ENCODE measurements at regions not wholly inside any gene's neighbourhood (a gene's known extent, or its start where the extent isn't known, plus 50 kb on each side); places are given as distances from the start of the nearest gene placed in this dataset.

- CTCF ChIA-PET = no interaction called here
- BruUV-seq (replicated peaks) = no TSS peak
- DNase-seq (ENCODE audit: low spot score) = no peak
- no peaks in the 10 kb centered on the region for H3K4me1 ChIP-seq (ENCODE audit: insufficient read depth, low read length, poor library complexity, severe bottlenecking)
- H3K27me3 ChIP-seq (replicated peaks; ENCODE audit: insufficient read depth, low read depth, low read length, poor library complexity) = no peaks in the 10 kb centered on the region
- H3K9me3 ChIP-seq (ENCODE audit: low read depth, low read length, poor library complexity, severe bottlenecking) = peaks cover 4% of the 10 kb centered on the region
- intact Hi-C loops (cut with micrococcal nuclease; ENCODE audit: unreplicated experiment) = no loop called here
- H3K27ac ChIP-seq (ENCODE audit: low read depth, low read length, poor library complexity, severe bottlenecking) = no peak overlapping the region
- TF ChIP-seq CTCF (conservative IDR thresholded peaks at IDR 0.05; ENCODE audit: low read depth, low read length) = no peak
- no peak for TF ChIP-seq EZH2 (IDR thresholded peaks at IDR 0.05; ENCODE audit: borderline replicate concordance, low read depth, low read length, poor library complexity, severe bottlenecking)
- no peak overlapping the region for H3K4me3 ChIP-seq (ENCODE audit: low read depth, low read length, poor library complexity, severe bottlenecking)
- POLR2A ChIA-PET (ENCODE audit: low non-redundant PET) = no interaction called here
- no peaks in the 10 kb centered on the region for H3K36me3 ChIP-seq (ENCODE audit: insufficient read depth, low read length, poor library complexity, severe bottlenecking)
These were observed 260.4 kb downstream of the CBLN4 start for GRCh38 chr20:55744896-55745295.

GRCh38 chr20:55741801-55742200 is 263.5 kb downstream of the CBLN4 start:
- DNase-seq (ENCODE audit: low spot score) = no peak
- Histone ChIP-seq H3K4me1 (ENCODE audit: insufficient read depth, low read length, poor library complexity, severe bottlenecking) (no peaks in the 10 kb centered on the region), H3K36me3 (ENCODE audit: insufficient read depth, low read length, poor library complexity, severe bottlenecking) (no peaks in the 10 kb centered on the region), H3K27ac (ENCODE audit: low read depth, low read length, poor library complexity, severe bottlenecking) (no peak overlapping the region), H3K9me3 (ENCODE audit: low read depth, low read length, poor library complexity, severe bottlenecking) (peaks cover 9% of the 10 kb centered on the region), H3K27me3 (replicated peaks; ENCODE audit: insufficient read depth, low read depth, low read length, poor library complexity) (no peaks in the 10 kb centered on the region), H3K4me3 (ENCODE audit: low read depth, low read length, poor library complexity, severe bottlenecking) (no peak overlapping the region)
- intact Hi-C loops (cut with micrococcal nuclease; ENCODE audit: unreplicated experiment) = no loop called here
- POLR2A ChIA-PET (ENCODE audit: low non-redundant PET) = no interaction called here
- TF ChIP-seq EZH2 (IDR thresholded peaks at IDR 0.05; ENCODE audit: borderline replicate concordance, low read depth, low read length, poor library complexity, severe bottlenecking) (no peak), CTCF (conservative IDR thresholded peaks at IDR 0.05; ENCODE audit: low read depth, low read length) (no peak)
- no TSS peak for BruUV-seq (replicated peaks)
- CTCF ChIA-PET = no interaction called here

- TF ChIP-seq CTCF (conservative IDR thresholded peaks at IDR 0.05; ENCODE audit: low read depth, low read length) = no peak
- no peak for TF ChIP-seq EZH2 (IDR thresholded peaks at IDR 0.05; ENCODE audit: borderline replicate concordance, low read depth, low read length, poor library complexity, severe bottlenecking)
- Histone ChIP-seq H3K27me3 (replicated peaks; ENCODE audit: insufficient read depth, low read depth, low read length, poor library complexity) (no peaks in the 10 kb centered on the region), H3K36me3 (ENCODE audit: insufficient read depth, low read length, poor library complexity, severe bottlenecking) (no peaks in the 10 kb centered on the region), H3K9me3 (ENCODE audit: low read depth, low read length, poor library complexity, severe bottlenecking) (peaks cover 14% of the 10 kb centered on the region), H3K4me1 (ENCODE audit: insufficient read depth, low read length, poor library complexity, severe bottlenecking) (no peaks in the 10 kb centered on the region), H3K4me3 (ENCODE audit: low read depth, low read length, poor library complexity, severe bottlenecking) (no peak overlapping the region), H3K27ac (ENCODE audit: low read depth, low read length, poor library complexity, severe bottlenecking) (no peak overlapping the region)
- intact Hi-C loops (cut with micrococcal nuclease; ENCODE audit: unreplicated experiment) = no loop called here
- ChIA-PET CTCF (interaction anchor here (0.6 kb wide), 1 partner anchor 1197 kb away, joined by 3 read pairs; no protein-coding TSS in a partner anchor), POLR2A (ENCODE audit: low non-redundant PET) (no interaction called here)
- DNase-seq (ENCODE audit: low spot score) = no peak
- no TSS peak for BruUV-seq (replicated peaks)
These were observed 265.2 kb downstream of the CBLN4 start for GRCh38 chr20:55740076-55740475.
